DOHH2 (cell line): ENCODE measurements at regions not wholly inside any gene's neighbourhood (a gene's known extent, or its start where the extent isn't known, plus 50 kb on each side); places are given as distances from the start of the nearest gene placed in this dataset.

Experiments used
- EZH2phosphoT487 ChIP-seq: fragments of 200-600 bp; sonication (generic); IDR thresholded peaks from 2 replicates; pipeline ENCODE4 v1.6.1; 2017; ENCODE audit warnings: borderline replicate concordance, mild to moderate bottlenecking, antibody characterized with exemption, low read length, moderate library complexity, mixed read lengths
- TF ChIP-seq, protein P1 (sequence below): fragments of 200-600 bp; sonication (generic); IDR thresholded peaks from one replicate; pipeline ENCODE4 v1.5.1; 2014; ENCODE audit warnings: antibody characterized with exemption, mild to moderate bottlenecking, low read depth, low read length; ENCODE audit not compliant: poor library complexity, severe bottlenecking

DNA sequence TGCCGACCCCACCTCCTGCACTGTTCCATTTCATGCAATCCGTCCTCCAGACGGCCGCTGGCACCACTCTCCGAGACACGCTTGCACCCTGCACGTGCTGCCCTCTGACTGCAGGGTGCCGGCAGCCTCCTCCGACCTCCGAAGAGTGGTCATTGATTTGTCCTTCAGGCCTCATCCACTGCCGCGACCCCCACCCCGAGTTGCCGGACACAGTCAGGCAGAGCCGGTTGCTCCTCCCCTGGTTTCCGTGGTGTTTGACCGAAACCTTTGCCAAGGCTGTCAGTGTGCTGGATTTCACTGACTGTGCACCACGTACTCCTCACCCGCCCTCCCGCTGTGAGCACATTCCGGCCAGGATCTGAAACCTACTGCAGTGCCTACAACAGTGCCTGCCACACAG is 156.4 kb upstream of the PDE10A start:
- TF ChIP-seq, protein P1, sequence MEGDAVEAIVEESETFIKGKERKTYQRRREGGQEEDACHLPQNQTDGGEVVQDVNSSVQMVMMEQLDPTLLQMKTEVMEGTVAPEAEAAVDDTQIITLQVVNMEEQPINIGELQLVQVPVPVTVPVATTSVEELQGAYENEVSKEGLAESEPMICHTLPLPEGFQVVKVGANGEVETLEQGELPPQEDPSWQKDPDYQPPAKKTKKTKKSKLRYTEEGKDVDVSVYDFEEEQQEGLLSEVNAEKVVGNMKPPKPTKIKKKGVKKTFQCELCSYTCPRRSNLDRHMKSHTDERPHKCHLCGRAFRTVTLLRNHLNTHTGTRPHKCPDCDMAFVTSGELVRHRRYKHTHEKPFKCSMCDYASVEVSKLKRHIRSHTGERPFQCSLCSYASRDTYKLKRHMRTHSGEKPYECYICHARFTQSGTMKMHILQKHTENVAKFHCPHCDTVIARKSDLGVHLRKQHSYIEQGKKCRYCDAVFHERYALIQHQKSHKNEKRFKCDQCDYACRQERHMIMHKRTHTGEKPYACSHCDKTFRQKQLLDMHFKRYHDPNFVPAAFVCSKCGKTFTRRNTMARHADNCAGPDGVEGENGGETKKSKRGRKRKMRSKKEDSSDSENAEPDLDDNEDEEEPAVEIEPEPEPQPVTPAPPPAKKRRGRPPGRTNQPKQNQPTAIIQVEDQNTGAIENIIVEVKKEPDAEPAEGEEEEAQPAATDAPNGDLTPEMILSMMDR, result no peak
- no peak for TF ChIP-seq EZH2phosphoT487
